SKM-1 (cell line): ENCODE measurements at regions not wholly inside any gene's neighbourhood (a gene's known extent, or its start where the extent isn't known, plus 50 kb on each side); places are given as distances from the start of the nearest gene placed in this dataset.

Source experiments
- DNase-seq: peaks from one replicate; lab custom pipeline; 2025; ENCODE audit not compliant: unreplicated experiment; lab: John Stamatoyannopoulos, UW

DNA sequence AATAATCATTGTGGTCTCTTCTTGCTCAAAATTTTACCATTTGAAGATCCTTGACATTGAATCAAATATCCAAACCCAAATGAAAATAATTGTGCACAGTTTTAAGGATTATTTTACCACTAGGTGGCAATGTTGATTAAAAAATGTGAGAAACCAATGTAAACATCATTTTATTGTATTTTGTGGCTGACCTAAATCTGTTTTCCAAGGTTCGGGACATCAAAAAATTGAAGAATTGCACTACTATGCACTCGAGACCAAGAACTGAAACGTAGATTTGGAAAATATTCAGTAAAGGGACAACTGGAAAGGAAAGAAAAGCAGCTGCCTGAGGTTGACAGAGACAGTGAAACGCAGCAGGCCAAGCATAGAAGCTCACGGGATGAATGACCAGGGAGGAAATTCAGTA is 259.3 kb downstream of the SNX13 start:
- no peak for DNase-seq

DNA sequence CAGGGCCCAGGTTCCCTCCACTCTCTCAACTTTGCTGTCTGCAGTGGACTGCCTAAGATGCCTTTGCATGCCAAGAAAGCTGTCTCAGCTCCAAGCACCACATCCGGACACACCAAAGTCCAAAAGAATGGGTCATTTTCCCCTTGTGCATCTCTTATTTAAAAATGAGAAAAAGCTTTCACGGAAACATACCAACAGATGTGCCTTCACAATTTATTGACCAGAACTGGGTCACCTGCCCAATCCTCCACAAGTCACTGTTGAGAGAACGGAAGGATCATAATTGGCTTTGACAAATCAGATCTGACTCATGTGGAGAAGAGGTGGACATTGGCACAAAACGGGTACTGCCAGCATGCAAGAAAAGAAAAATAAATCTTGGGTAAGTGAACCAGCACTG is 258.3 kb downstream of the SNX13 start:
- no peak for DNase-seq

DNA sequence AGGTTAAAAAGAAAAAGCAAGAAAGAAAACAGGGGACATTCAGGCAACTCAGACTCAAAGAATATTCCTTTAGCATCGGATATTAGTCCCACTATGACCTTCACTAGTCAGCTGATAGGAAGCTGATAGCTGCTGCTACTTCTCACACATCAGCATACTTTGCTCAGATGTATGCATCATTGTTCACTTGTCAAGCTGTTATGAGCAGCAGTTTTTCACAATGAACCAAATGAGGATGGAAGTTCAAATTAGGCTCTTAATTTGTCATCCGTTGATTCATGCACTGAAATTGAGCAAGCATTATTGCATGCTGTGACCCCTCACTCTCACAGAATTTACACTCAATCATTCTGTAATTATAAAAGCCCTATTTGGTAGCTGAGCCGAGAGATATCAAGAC is 257.7 kb downstream of the SNX13 start:
- no peak for DNase-seq

DNA sequence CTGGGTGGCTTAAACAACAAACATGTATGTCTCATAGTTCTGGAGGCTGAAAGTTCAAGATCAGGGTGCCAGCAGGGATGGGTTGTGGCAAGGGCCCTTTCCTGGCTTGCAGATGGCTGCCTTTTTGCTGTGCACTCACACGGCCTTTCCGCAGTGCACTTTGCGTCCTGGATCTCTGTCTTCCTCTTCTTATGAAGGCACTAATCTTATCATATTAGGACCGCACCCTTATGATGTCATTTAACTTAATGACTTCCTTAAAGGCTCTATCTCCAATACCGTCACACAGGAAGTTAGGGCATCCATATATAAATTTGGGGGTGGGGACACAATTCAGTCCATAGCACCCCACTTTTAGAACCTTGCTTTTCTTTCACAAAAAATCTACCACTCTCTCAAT is 255.2 kb downstream of the SNX13 start:
- DNase-seq, result no peak

DNA sequence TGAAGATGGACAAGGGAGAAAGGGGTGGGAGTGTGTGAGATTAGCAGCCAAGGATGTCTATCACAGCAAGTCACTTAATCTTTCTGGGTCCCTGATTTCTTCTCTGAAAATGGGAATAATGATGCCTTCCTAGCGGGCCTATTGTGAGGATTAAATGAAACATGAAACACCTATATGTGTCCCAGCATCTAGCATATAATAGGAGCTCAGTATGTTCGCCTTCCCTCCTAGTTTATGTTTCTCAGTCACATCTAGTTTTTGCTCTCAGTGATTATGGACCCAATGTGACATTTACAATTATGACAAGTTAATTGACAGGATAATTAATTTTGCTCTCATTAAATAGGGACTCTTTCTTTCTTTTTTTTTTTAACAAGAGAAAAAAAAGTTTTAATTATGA is 252.9 kb downstream of the SNX13 start:
- DNase-seq, result no peak

DNA sequence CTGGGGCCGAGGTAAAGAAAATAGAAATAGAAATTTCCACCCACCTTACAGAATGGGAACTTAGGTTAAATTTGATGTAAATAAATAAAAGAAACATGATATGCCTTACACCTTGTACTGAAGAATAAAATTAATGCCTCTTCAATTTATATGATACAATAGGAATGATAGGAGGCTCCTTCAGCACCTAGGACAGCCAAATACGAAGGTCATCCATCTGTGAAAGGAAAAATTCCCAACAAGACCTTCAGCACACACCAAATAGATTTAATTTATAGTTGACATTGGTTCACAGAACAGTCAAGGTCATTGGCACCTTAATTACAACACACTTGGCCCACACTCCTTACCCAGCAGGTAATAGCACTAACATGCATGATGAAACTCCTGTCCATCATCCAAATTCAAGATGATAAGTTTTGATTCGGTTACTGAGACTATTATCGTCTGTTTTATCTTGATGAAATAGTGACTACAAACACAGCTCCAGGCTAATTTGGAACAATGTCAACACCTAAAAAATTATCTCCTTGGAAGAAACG is 250.9 kb downstream of the SNX13 start:
- no peak for DNase-seq

DNA sequence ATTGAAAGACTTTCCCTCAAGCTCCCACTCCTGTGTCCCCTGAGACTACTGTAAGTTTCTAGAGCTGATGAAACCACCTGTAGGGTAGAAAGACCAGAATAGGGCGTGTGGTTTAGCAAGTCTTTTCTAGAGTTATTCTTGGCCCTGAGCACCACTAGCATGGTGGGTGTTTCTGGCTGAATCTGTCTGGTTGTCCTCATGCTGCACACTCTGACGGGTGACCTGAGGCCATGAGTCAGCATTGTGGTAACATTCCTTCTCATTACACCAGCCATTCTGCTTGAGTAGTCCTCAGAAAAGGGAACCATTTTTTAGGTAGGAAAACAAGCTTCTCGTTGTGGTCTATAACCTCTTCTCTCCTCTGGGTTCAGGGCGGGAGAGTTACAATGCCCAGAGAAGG is 250.3 kb downstream of the SNX13 start:
- peak; percentile 95 for DNase-seq

DNA sequence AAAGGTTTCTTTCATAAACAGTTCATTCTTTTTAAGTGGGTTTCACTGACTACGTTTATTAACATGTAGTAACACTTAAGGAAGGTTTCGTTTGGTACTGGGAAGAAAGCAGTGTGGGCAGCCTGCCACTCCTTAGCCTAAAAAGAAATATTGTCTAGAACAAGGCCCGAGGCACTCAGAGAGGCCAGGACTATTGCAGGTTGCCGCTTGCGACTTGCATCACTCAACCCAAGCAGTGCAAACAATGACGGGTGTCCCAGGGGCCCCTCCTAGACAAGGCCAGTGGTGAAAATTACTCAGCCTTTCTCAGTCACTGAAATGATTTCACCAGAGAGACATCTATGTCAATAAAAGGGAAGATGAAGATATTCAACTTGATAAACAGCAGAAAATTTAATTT is 243.9 kb downstream of the SNX13 start:
- peak; percentile 60 for DNase-seq

DNA sequence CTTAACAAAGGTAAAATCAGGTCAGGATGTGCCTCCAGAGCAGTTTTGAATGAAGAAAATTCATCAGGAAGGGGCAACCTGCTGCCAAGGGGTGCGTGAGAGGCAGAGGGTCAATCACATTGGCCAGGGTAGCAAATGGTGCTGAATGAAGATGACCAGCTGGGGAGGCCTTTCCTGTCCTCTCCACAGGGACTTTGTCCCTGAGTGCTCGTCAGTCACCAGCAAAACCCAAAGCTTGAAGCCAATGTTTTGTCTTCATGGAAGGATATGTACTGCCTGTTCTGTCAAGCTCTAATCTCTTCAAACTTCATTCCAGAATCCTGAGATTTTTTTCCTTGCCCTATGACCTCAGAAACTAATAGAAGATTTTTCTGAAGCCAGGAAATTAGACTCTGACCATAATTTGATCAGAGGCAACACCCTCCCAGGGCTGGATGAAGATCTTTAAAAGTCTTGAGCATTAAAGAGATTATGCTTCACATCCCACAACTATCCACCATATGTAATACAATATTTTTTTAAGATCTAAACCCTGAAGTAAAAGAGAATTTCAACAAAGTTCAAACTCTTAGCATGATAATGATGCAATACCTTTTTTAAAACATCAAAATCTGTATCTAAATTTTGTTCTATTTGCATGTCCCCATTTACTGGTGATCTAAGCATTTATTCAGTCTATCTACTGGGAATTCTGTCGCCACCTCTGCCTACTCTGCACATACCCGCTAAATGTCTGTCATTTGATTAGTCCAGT is 243.0 kb downstream of the SNX13 start:
- DNase-seq, result no peak

DNA sequence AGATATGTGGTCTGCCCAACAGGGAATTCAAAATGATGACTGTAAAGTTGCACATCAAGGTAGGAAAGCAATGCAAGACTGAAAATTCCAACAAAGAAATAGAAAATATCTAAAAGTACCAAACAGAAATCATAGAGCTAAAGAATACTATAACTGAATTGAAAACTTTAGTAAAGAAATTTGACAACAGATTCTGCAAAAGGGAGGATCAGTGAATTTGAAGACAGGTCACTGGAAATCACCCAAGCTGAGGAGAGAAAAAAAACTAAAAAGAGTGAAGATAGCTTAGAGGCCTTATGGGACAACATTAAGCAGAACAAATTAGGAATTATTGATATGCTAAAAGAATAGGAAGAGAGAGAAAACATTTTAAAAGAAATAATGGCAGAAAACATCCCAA is 240.6 kb downstream of the SNX13 start:
- no peak for DNase-seq

DNA sequence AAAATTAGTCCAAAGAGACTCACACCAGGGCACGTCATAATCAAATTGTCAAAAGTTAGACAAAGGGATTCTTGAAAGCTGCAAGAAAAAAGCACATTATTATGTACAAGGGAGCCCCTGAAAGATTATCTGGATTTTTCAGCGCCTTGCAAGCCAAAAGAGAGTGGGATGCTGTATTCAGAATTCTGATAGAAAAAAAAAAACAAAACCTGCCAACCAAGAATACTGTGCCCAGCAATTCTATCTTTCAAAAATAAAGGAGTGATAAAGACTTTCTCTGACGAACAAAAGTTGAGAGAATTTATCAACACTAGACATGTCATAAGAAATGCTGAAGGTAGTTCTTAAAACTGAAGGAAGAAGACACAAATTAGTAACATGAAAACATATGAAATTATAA is 240.2 kb downstream of the SNX13 start:
- no peak for DNase-seq

DNA sequence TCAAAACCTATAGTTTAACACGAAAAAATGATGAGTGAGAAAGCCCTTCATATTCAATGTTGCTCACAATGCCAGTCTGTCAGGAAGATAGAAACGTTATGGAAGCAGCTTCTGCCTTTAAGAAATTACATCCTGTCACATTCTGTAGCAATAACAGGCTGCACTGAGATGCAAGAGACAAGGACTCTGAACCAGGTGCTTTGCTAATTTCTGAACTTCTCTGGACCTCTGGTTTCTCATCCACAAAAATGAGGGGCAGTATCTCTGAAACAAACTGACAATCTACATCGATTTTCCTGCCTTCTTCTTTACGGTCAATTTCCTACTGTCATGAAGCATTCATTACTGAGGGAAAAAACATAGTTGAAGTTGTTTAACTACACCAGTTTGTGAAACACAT is 234.0 kb downstream of the SNX13 start:
- DNase-seq, result no peak

DNA sequence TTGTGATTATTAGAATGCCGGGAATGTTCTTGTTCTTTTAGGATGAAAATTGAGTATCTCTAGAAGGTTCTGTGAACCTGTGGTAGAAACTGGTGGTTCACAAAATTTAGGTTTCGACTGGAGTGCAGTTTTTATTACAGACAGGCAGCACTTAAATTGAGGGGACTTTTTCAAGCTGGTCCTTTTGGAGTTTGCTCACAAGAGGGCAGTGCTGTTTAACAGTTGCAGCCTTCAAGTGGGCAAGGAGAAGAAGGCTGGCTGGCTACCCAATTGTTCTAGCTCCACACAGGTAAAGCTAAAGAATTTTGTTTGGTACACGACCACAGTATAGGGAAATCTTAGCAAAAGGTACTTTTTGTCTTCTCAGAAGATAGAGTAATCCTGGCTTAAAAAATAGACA is 233.6 kb downstream of the SNX13 start:
- DNase-seq, result peak; percentile 16

DNA sequence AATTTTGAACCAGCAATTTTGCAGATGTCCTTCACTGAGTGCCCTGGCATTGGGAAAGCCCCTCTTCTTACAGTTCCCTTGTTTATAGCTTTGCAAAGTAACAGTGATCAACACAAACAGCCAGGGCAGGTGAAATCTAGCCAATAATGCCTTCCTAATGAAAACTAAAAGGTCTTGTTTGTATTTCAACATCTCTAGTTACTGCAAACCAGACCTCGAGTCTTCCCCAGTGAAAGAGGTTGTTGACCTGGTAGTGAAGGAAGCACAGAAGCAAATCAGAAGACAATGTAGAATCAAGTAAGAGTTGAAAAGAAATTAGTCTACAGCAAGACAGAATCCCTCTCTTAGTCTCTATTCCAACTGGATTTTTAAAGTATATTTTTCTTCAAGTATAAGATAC is 231.2 kb downstream of the SNX13 start:
- DNase-seq, result no peak

DNA sequence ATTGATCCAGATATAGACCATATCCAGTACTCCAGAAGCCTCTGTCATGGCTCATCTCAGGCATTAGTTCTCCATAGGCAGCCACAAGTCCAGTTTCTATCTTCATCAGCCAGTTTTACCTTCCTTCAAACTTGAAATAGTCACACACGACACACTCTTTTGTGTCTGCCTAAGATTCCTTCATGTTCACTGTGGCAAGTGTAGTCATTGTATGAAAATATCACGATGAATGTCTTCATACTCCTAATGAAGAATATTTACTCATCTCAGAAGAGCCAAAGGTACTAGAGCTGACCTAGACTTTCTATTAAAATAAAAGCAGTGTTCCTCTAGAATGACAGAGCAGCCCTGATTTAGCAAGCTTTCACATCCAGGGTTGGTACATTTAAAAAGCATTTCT is 230.7 kb downstream of the SNX13 start:
- no peak for DNase-seq

DNA sequence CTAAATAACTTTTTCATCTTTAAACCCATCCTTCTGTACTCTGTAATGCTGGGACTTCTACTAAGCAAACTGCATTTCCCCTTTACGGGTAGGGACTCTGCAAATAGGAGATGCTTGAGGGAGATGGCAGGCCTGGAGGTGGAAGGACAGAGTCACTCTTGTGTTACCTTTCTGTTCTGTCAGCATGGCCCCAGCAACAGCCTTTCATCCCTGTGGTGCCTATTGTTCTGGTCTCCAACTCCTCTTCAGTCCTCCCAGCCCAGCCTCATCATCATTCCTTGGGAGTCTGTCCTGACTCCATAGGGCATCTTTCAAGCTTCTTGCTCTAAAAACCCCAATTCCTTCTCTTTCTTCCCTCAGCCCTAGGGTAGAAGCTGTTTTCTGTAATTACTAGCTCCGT is 230.0 kb downstream of the SNX13 start:
- DNase-seq, result no peak

DNA sequence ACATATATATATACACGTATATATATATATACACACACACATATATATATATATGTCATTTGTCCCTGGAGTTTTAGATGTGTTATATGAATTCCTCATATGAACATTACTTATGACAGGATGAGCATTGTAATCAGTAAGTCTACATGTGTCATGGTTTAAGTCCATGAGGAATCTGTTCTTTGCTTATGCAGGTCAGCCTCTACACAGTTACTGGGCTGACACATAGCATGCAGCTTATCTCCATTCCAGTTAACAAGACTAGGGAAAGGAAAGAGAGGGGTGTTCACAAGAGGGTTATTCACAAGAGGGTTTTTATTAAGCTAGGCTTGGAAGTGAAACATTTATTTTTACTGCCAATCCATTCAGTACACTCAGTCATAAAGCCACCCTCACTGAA is 226.7 kb downstream of the SNX13 start:
- DNase-seq, result no peak

DNA sequence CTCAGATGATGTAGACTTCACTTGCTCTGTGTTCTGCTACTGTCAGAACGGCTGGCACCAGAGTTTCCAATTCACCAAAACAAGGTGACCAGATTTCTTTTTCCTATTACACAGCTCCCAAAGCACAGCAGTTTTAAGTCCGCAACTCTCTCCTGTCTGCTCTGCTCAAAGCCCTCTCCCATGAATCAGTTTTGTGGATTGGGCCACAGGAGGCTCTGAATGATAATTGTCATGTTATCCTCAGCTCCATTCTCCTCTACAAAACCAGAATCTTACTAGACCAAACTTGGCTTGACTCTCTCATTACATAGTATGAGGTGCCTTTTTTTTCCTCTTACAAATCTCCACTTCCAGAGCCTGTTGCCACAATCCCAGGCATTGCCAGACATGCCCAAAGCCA is 223.5 kb downstream of the SNX13 start:
- DNase-seq, result no peak

DNA sequence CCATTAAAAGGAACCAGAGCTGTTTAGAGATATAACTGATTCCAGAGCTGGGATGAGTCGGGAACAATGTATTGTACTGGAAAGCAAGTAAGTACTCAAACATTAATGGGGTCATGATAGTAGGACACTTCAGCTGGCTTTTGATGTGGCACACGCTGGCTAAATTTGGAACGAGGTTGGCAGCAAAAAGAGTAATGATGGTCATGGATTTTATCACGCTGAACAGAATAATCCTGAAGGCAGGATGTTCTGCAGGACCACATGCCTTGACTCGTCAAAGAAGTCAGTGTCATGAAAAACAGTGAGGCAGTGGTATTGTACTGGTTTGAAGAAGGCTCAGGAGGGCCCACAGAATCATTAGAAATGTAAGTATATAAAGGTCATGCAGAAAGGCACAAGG is 220.3 kb downstream of the SNX13 start:
- no peak for DNase-seq

DNA sequence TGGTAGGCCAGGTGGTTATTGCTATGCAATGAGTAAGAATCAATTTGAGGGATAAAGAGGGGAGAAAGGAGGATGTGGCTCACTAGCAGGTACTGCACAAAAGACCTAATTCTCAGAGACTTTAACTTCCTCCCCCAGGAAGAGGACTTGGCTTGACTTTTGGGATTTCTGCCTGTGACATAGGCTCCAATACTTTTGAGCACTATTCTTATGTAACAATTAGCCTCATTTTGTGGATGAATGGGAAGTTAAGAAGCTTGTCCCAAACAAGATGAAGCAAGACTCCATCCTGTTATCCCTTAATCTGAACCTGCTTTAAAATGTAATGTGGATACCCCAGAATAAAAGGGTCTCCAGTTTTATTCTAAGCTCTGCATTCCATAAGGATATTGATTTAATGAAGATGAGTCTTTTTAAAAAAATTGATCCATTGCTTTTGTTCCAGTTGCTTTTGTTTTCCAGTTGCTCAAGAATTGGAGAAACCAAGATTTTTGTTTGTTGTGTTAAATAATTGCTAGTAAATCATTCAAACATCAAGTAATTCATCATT is 218.5 kb downstream of the SNX13 start:
- DNase-seq, result no peak

DNA sequence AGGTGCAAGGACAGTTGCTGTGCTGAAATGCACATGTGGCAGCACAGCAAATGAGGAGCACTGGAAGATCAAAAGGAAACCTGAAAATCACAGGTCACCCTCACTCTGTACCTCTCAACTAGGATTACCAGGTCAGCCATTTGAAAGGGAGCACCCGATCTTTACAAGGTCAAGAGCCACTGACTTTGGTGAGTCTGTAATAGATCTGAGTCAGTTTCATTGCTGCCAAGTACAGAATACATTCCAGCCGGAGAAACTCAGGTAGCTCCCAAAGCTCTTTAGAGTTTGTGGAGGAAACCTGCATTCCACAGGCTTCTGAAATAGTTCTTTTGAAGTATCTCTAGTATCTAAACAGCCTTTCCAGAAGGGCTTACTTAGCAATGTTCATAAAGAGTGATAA is 217.5 kb downstream of the SNX13 start:
- no peak for DNase-seq

DNA sequence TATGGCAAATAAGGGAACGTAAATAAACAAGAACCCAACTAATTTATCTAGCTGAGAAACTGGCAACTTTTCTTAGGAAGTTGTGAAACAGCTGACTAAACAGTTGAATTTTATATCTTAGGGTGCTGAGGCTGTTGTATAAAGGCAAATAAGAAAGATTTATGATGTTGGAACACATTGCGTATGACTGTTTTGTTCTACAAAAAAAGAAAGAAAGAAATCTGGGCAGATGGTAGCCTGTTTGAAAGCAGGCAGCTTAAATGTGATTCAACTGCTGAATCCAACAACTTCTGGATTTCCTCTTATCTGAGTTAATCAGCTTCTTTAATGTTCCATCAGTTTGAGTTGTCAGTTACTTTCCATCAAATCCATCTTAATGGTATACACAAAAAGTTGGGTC is 214.5 kb downstream of the SNX13 start:
- no peak for DNase-seq

DNA sequence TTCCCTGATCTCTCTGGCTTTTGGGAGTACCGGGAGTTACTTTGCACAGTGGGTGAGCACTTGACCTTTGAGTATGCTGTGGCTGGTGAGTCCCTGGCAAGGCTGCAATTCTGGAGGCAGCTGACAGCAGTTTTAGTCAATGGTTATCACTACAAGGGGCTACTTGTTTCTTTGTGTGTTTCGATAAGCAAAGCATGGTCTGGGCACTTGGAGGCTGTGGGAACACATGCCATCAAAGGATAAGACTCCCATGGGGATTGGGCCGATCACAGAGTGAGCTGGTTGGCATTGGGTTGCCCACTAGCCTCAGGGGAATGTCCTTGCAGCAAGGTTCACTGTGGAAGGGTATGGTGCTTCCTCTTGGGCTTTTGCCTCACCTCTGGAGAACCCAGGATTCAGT is 208.2 kb downstream of the SNX13 start:
- DNase-seq, result no peak
